IMR-90 (cell line): ENCODE measurements at regions not wholly inside any gene's neighbourhood (a gene's known extent, or its start where the extent isn't known, plus 50 kb on each side); places are given as distances from the start of the nearest gene placed in this dataset.

Experiments
- ATAC-seq: fragments of 200-7000 bp; cut with Tn5 transposase; 2 replicates; pipeline ENCODE4 v1.9.1; 2020; ENCODE audit warnings: low read depth, mild to moderate bottlenecking, moderate library complexity
- BruUV-seq: library from RNA; stranded (reverse); fragments of 400-500 nt; replicated peaks from 2 replicates; lab custom pipeline; 2021; lab: Mats Ljungman, UMichigan
- CTCF ChIA-PET: fragments of 300-600 bp; formaldehyde crosslinking; extraction: SDS; loops from one replicate; lab custom pipeline; 2021; ENCODE audit warnings: antibody characterized with exemption; lab: Yijun Ruan, JAX
- POLR2A ChIA-PET: fragments of 300-600 bp; sonication (Branson Sonifier 250); formaldehyde crosslinking; loops from one replicate; lab custom pipeline; 2022; ENCODE audit warnings: antibody characterized with exemption; ENCODE audit not compliant: unreplicated experiment; lab: Charles Lee
- DNase-seq: peaks from one replicate; pipeline ENCODE4 v3.0.0; 2013
- H2AFZ ChIP-seq: replicated peaks from 2 replicates; pipeline ENCODE3; 2013; ENCODE audit warnings: low read length, mild to moderate bottlenecking; ENCODE audit not compliant: poor library complexity
- H2AK5ac ChIP-seq: 2 replicates; pipeline ENCODE4 v1.6.1; 2013; ENCODE audit warnings: low read depth, low read length, inconsistent platforms
- H2AK9ac ChIP-seq: replicated peaks from 2 replicates; pipeline ENCODE3; 2013; ENCODE audit warnings: mild to moderate bottlenecking, low read depth, low read length, moderate library complexity; ENCODE audit not compliant: poor library complexity
- H2BK120ac ChIP-seq: 2 replicates; pipeline ENCODE4 v1.6.1; 2013; ENCODE audit warnings: low read depth, low read length, inconsistent platforms
- H2BK15ac ChIP-seq: 3 replicates; pipeline ENCODE4 v1.6.1; 2013; ENCODE audit warnings: low read depth, low read length, inconsistent platforms
- H2BK20ac ChIP-seq: 2 replicates; pipeline ENCODE4 v1.6.1; 2013; ENCODE audit warnings: low read depth, mild to moderate bottlenecking, inconsistent platforms, low read length, moderate library complexity
- H2BK5ac ChIP-seq: 2 replicates; pipeline ENCODE4 v1.6.1; 2013; ENCODE audit warnings: mild to moderate bottlenecking, low read depth, low read length, inconsistent platforms; ENCODE audit not compliant: poor library complexity, severe bottlenecking
- H3K14ac ChIP-seq: replicated peaks from 2 replicates; pipeline ENCODE4 v1.6.1; 2013; ENCODE audit warnings: low read depth, low read length, inconsistent platforms
- H3K18ac ChIP-seq: 2 replicates; pipeline ENCODE4 v1.6.1; 2013; ENCODE audit warnings: low read depth, low read length, control low read depth
- H3K23ac ChIP-seq: 2 replicates; pipeline ENCODE4 v1.6.1; 2013; ENCODE audit warnings: low read depth, low read length, inconsistent platforms
- H3K27ac ChIP-seq: 2 replicates; pipeline ENCODE4 v1.5.1; 2013; ENCODE audit warnings: mild to moderate bottlenecking, control low read depth, low read length; ENCODE audit not compliant: insufficient read depth
- H3K27me3 ChIP-seq: 2 replicates; pipeline ENCODE4 v1.6.1; 2013; ENCODE audit warnings: low read length; ENCODE audit not compliant: control insufficient read depth, insufficient read depth
- H3K36me3 ChIP-seq: 2 replicates; pipeline ENCODE4 v1.6.1; 2013; ENCODE audit warnings: low read length, mixed read lengths; ENCODE audit not compliant: control insufficient read depth, insufficient read depth
- H3K4ac ChIP-seq: 2 replicates; pipeline ENCODE4 v1.6.1; 2013; ENCODE audit warnings: low read depth, low read length, inconsistent platforms
- H3K4me1 ChIP-seq: 2 replicates; pipeline ENCODE4 v1.6.1; 2013; ENCODE audit warnings: low read length, mixed read lengths; ENCODE audit not compliant: control insufficient read depth, insufficient read depth
- H3K4me2 ChIP-seq: 2 replicates; pipeline ENCODE4 v1.6.1; 2013; ENCODE audit warnings: low read depth, mild to moderate bottlenecking, control low read depth, low read length, moderate library complexity
- H3K4me3 ChIP-seq: 2 replicates; pipeline ENCODE4 v1.5.1; 2013; ENCODE audit warnings: low read depth, mild to moderate bottlenecking, control low read depth, low read length, moderate library complexity; ENCODE audit not compliant: insufficient read depth
- H3K56ac ChIP-seq: 2 replicates; pipeline ENCODE4 v1.6.1; 2013; ENCODE audit warnings: low read length, inconsistent platforms; ENCODE audit not compliant: insufficient read depth; ENCODE audit errors: extremely low read depth
- H3K79me1 ChIP-seq, 2 experiments: 2 replicates each; pipeline ENCODE4 v1.6.1; 2013; ENCODE audit warnings: low read length in 2 of 2, inconsistent platforms in 1 of 2, low read depth in 1 of 2
- H3K9ac ChIP-seq: 2 replicates; pipeline ENCODE4 v1.6.1; 2013; ENCODE audit warnings: low read depth, low read length, control low read depth
- H3K9me1 ChIP-seq: 2 replicates; pipeline ENCODE4 v1.6.1; 2013; ENCODE audit warnings: low read length, inconsistent platforms; ENCODE audit not compliant: insufficient read depth
- H3K9me3 ChIP-seq: 2 replicates; pipeline ENCODE4 v1.6.1; 2013; ENCODE audit warnings: low read length; ENCODE audit not compliant: control insufficient read depth, insufficient read depth
- H4K20me1 ChIP-seq: 2 replicates; pipeline ENCODE4 v1.6.1; 2013; ENCODE audit warnings: low read length, inconsistent platforms; ENCODE audit not compliant: insufficient read depth
- H4K5ac ChIP-seq: 2 replicates; pipeline ENCODE4 v1.6.1; 2013; ENCODE audit warnings: mild to moderate bottlenecking, low read depth, low read length, control low read depth
- H4K8ac ChIP-seq, 2 experiments: 2 replicates each; pipeline ENCODE4 v1.6.1; 2013; ENCODE audit warnings: low read depth in 2 of 2, low read length in 2 of 2, control low read depth in 1 of 2, inconsistent platforms in 1 of 2
- H4K91ac ChIP-seq: 2 replicates; pipeline ENCODE4 v1.6.1; 2013; ENCODE audit warnings: low read depth, low read length, inconsistent platforms; ENCODE audit not compliant: insufficient read depth
- CHD1 ChIP-seq: IDR thresholded peaks from 2 replicates; pipeline ENCODE4 v1.6.1; 2012; ENCODE audit warnings: low read depth, low read length, improper control_type of control experiment
- CTCF ChIP-seq: conservative IDR thresholded peaks from 2 replicates; pipeline ENCODE4 v1.5.1; 2012; ENCODE audit warnings: mild to moderate bottlenecking, low read depth, low read length, improper control_type of control experiment
- ELK1 ChIP-seq: fragments of 150-350 bp; IDR thresholded peaks from 2 replicates; pipeline ENCODE4 v1.6.1; 2016; ENCODE audit warnings: low read depth, mild to moderate bottlenecking, low read length, moderate library complexity, borderline replicate concordance
- MAZ ChIP-seq: IDR thresholded peaks from 2 replicates; pipeline ENCODE4 v1.6.1; 2012; ENCODE audit warnings: low read depth, mild to moderate bottlenecking, low read length, improper control_type of control experiment, moderate library complexity, borderline replicate concordance
- MXI1 ChIP-seq: IDR thresholded peaks from 2 replicates; pipeline ENCODE4 v1.6.1; 2012; ENCODE audit warnings: low read depth, mild to moderate bottlenecking, low read length, moderate library complexity, borderline replicate concordance
- POLR2A ChIP-seq: IDR thresholded peaks from 2 replicates; pipeline ENCODE4 v1.6.1; 2012; ENCODE audit warnings: mild to moderate bottlenecking, low read depth, low read length
- SMC3 ChIP-seq: fragments of 150-350 bp; IDR thresholded peaks from 2 replicates; pipeline ENCODE4 v1.6.1; 2016; ENCODE audit warnings: low read depth, mild to moderate bottlenecking, antibody characterized with exemption, low read length, moderate library complexity
- USF2 ChIP-seq: fragments of 150-350 bp; IDR thresholded peaks from 2 replicates; pipeline ENCODE4 v1.6.1; 2017; ENCODE audit warnings: mild to moderate bottlenecking, antibody characterized with exemption, low read length, low read depth
- WGBS, 2 experiments: methylation state at CpG; one replicate each; pipeline versions ENCODE4 v1.1.5 to v1.1.7; 2013; ENCODE audit warnings: missing lambda C conversion rate in 2 of 2; ENCODE audit not compliant: insufficient read length in 1 of 2; ENCODE audit errors: extremely low coverage in 2 of 2; 5-methylcytosine and 5-hydroxymethylcytosine counted together
- dilution Hi-C: fragments of 300-500 bp; cut with HindIII; formaldehyde crosslinking; loops from one replicate; pipeline ENCODE4 v1.14.3; 2018; ENCODE audit warnings: low sequenced_read_pairs; ENCODE audit not compliant: unreplicated experiment
- in situ Hi-C: fragments of 300-500 bp; cut with MboI; formaldehyde crosslinking; loops from 3 replicates; pipeline ENCODE4 v1.14.3; 2019; ENCODE audit warnings: low sequenced_read_pairs, inconsistent platforms, mixed read lengths
- intact Hi-C: fragments of 100-400 bp; cut with micrococcal nuclease; formaldehyde crosslinking; loops from 2 replicates; pipeline ENCODE4 v1.10.0; 2022

- BruUV-seq, result no TSS peak
- H4K91ac ChIP-seq, result no peak overlapping the region
- H3K4me2 ChIP-seq, result no peak overlapping the region
- POLR2A ChIA-PET, result no interaction called here
- no peak overlapping the region for H3K18ac ChIP-seq
- H3K4me3 ChIP-seq, result no peak overlapping the region
- no peaks in the 10 kb centered on the region for H4K20me1 ChIP-seq
- dilution Hi-C loops (no loop called here), in situ Hi-C loops (no loop called here), intact Hi-C loops (no loop called here)
- no peaks in the 10 kb centered on the region for H3K36me3 ChIP-seq
- no peak for ATAC-seq
- H2BK120ac ChIP-seq, result no peak overlapping the region
- H3K4ac ChIP-seq, result no peak overlapping the region
- H3K4me1 ChIP-seq, result no peaks in the 10 kb centered on the region
- CTCF ChIA-PET, result no interaction called here
- no peak overlapping the region for H4K5ac ChIP-seq
- no peak overlapping the region for H3K9ac ChIP-seq
- no peak overlapping the region for H3K14ac ChIP-seq
- TF ChIP-seq ELK1 (no peak), CHD1 (no peak), POLR2A (no peak), USF2 (no peak), MAZ (no peak), CTCF (no peak), SMC3 (no peak), MXI1 (no peak)
- H2BK20ac ChIP-seq, result no peak overlapping the region
- no peaks in the 10 kb centered on the region for H3K27me3 ChIP-seq
- H3K56ac ChIP-seq, result no peak overlapping the region
- no peak overlapping the region for H2BK15ac ChIP-seq
- no peak overlapping the region for H2AFZ ChIP-seq
- no peak for DNase-seq
- H3K23ac ChIP-seq, result no peak overlapping the region
- H3K27ac ChIP-seq, result no peak overlapping the region
- no peaks in the 10 kb centered on the region for H3K79me1 ChIP-seq
- H2AK5ac ChIP-seq, result no peak overlapping the region
- no peak overlapping the region for H2BK5ac ChIP-seq
- no peak overlapping the region for H4K8ac ChIP-seq
- no peak overlapping the region for H2AK9ac ChIP-seq
- WGBS, 2 experiments, result no CpG with 5 or more reads among the region's 4 CpGs
- no peaks in the 10 kb centered on the region for H3K9me1 ChIP-seq
- H3K9me3 ChIP-seq, result no peaks in the 10 kb centered on the region
These were observed 755.8 kb upstream of the LCORL start for GRCh38 chr4:18777190-18777930.
